Ishikawa (cell line): ENCODE measurements at regions not wholly inside any gene's neighbourhood (a gene's known extent, or its start where the extent isn't known, plus 50 kb on each side); places are given as distances from the start of the nearest gene placed in this dataset.

Experiments
- CEBPB ChIP-seq: IDR thresholded peaks from 2 replicates; pipeline ENCODE4 v1.6.1; 2012
- CREB1 ChIP-seq: IDR thresholded peaks from 2 replicates; pipeline ENCODE4 v1.6.1; 2012; ENCODE audit warnings: low read depth
- EGR1 ChIP-seq: IDR thresholded peaks from 2 replicates; pipeline ENCODE4 v1.6.1; 2012
- EP300 ChIP-seq: IDR thresholded peaks from 2 replicates; pipeline ENCODE4 v1.6.1; 2012; ENCODE audit warnings: borderline replicate concordance
- FOXM1 ChIP-seq: IDR thresholded peaks from 2 replicates; pipeline ENCODE4 v1.6.1; 2012; ENCODE audit warnings: low read depth, borderline replicate concordance
- MAX ChIP-seq: IDR thresholded peaks from 2 replicates; pipeline ENCODE4 v1.6.1; 2012
- NFIC ChIP-seq: IDR thresholded peaks from 2 replicates; pipeline ENCODE4 v1.6.1; 2012
- RAD21 ChIP-seq: IDR thresholded peaks from 2 replicates; pipeline ENCODE4 v1.6.1; 2012; ENCODE audit warnings: low read depth
- REST ChIP-seq: IDR thresholded peaks from 2 replicates; pipeline ENCODE4 v1.6.1; 2012; ENCODE audit warnings: low read depth, mild to moderate bottlenecking
- TAF1 ChIP-seq: IDR thresholded peaks from 2 replicates; pipeline ENCODE4 v1.6.1; 2012; ENCODE audit warnings: low read depth, mild to moderate bottlenecking
- TCF12 ChIP-seq: IDR thresholded peaks from 2 replicates; pipeline ENCODE4 v1.6.1; 2012; ENCODE audit warnings: low read depth
- TEAD4 ChIP-seq: IDR thresholded peaks from 2 replicates; pipeline ENCODE4 v1.6.1; 2012
- USF1 ChIP-seq: IDR thresholded peaks from 2 replicates; pipeline ENCODE4 v1.6.1; 2012
- YY1 ChIP-seq: IDR thresholded peaks from 2 replicates; pipeline ENCODE4 v1.6.1; 2012; ENCODE audit warnings: low read depth
- ZBTB7A ChIP-seq: IDR thresholded peaks from 2 replicates; pipeline ENCODE4 v1.6.1; 2012; ENCODE audit warnings: low read depth

GRCh38 chr11:112400476-112401014 lies 139.9 kb upstream of the PLET1 start:
- TF ChIP-seq REST (no peak), MAX (no peak), TCF12 (no peak), NFIC (no peak), FOXM1 (no peak), USF1 (no peak), YY1 (no peak), CEBPB (no peak), TEAD4 (no peak), CREB1 (no peak), EP300 (no peak), RAD21 (no peak), EGR1 (no peak), TAF1 (no peak), ZBTB7A (no peak)

GRCh38 chr11:112401036-112401769 lies 140.5 kb upstream of the PLET1 start:
- TF ChIP-seq USF1 (no peak), CEBPB (no peak), EGR1 (no peak), YY1 (no peak), REST (no peak), TEAD4 (no peak), CREB1 (no peak), TCF12 (no peak), FOXM1 (no peak), NFIC (no peak), TAF1 (no peak), RAD21 (no peak)

GRCh38 chr11:112403432-112403831 lies 142.8 kb upstream of the PLET1 start:
- no peak for TF ChIP-seq NFIC
- no peak for TF ChIP-seq MAX
- no peak for TF ChIP-seq USF1
- TF ChIP-seq TAF1 = no peak
- no peak for TF ChIP-seq ZBTB7A
- no peak for TF ChIP-seq CEBPB
- no peak for TF ChIP-seq EP300
- no peak for TF ChIP-seq RAD21
- TF ChIP-seq REST = no peak
- TF ChIP-seq EGR1 = no peak

GRCh38 chr11:112404112-112404511 lies 143.5 kb upstream of the PLET1 start:
- TF ChIP-seq MAX = no peak
- no peak for TF ChIP-seq TAF1
